H1 (cell line): ENCODE measurements at regions not wholly inside any gene's neighbourhood (a gene's known extent, or its start where the extent isn't known, plus 50 kb on each side); places are given as distances from the start of the nearest gene placed in this dataset.

Source experiments
- ASH2L ChIP-seq: fragments of 200-600, 300-600 bp; sonication (generic); IDR thresholded peaks from one replicate; pipeline ENCODE4 v1.7.1; 2017; ENCODE audit warnings: low read length
- CEBPB ChIP-seq: IDR thresholded peaks from 2 replicates; pipeline ENCODE4 v1.6.1; 2012; ENCODE audit warnings: low read depth, low read length
- CHD2 ChIP-seq: IDR thresholded peaks from 2 replicates; pipeline ENCODE4 v1.6.1; 2012; ENCODE audit warnings: low read length, improper control_type of control experiment
- CREB1 ChIP-seq: IDR thresholded peaks from 2 replicates; pipeline ENCODE4 v1.6.1; 2012; ENCODE audit warnings: inconsistent platforms
- CTCF ChIP-seq, 3 experiments: IDR thresholded peaks; 1 replicate in 2 of 3; 2 replicates in 1 of 3; pipeline versions ENCODE4 v1.5.1 to v1.6.1; 2011; ENCODE audit warnings: low read length in 3 of 3, mild to moderate bottlenecking in 3 of 3, inconsistent platforms in 2 of 3, low read depth in 1 of 3, moderate library complexity in 1 of 3; ENCODE audit not compliant: insufficient read depth in 1 of 3; ENCODE audit errors: control extremely low read depth in 1 of 3
- EGR1 ChIP-seq: IDR thresholded peaks from 2 replicates; pipeline ENCODE4 v1.6.1; 2011; ENCODE audit warnings: low read depth, low read length, borderline replicate concordance
- EZH2 ChIP-seq: fragments of 200-600 bp; sonication (generic); IDR thresholded peaks from 2 replicates; pipeline ENCODE4 v1.7.1; 2012; ENCODE audit warnings: low read depth, mild to moderate bottlenecking, moderate library complexity, low read length, inconsistent platforms; ENCODE audit not compliant: severe bottlenecking
- POLR2AphosphoS5 ChIP-seq: IDR thresholded peaks from 2 replicates; pipeline ENCODE4 v1.6.1; 2011; ENCODE audit warnings: low read depth, low read length
- SP1 ChIP-seq: IDR thresholded peaks from 2 replicates; pipeline ENCODE4 v1.6.1; 2011; ENCODE audit warnings: low read depth, low read length
- TCF12 ChIP-seq: IDR thresholded peaks from 2 replicates; pipeline ENCODE4 v1.6.1; 2011; ENCODE audit warnings: low read depth, mild to moderate bottlenecking, low read length
- TF ChIP-seq, protein P1 (sequence below): IDR thresholded peaks from 2 replicates; pipeline ENCODE4 v1.6.1; 2012; ENCODE audit warnings: low read length, inconsistent platforms

GRCh38 chr18:72342933-72343332 lies 201.2 kb downstream of the CBLN2 start:
- TF ChIP-seq SP1 (no peak), ASH2L (no peak), CEBPB (no peak), CTCF (IDR thresholded peaks at IDR 0.05; ENCODE audit: control extremely low read depth in 1 of 3, insufficient read depth in 1 of 3, low read depth in 1 of 3, low read length in 3 of 3) (no peak), POLR2AphosphoS5 (no peak), CREB1 (no peak), EZH2 (no peak), TCF12 (no peak), EGR1 (no peak), CHD2 (no peak)
- TF ChIP-seq, protein P1, sequence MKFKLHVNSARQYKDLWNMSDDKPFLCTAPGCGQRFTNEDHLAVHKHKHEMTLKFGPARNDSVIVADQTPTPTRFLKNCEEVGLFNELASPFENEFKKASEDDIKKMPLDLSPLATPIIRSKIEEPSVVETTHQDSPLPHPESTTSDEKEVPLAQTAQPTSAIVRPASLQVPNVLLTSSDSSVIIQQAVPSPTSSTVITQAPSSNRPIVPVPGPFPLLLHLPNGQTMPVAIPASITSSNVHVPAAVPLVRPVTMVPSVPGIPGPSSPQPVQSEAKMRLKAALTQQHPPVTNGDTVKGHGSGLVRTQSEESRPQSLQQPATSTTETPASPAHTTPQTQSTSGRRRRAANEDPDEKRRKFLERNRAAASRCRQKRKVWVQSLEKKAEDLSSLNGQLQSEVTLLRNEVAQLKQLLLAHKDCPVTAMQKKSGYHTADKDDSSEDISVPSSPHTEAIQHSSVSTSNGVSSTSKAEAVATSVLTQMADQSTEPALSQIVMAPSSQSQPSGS: no peak
